ENCODE measurements at regions not wholly inside any gene's neighbourhood (a gene's known extent, or its start where the extent isn't known, plus 50 kb on each side); places are given as distances from the start of the nearest gene placed in this dataset.

- Histone ChIP-seq H3K4me2 (ENCODE audit: insufficient read depth, low read length) (no peak overlapping the region), H3K27ac (ENCODE audit: low read depth, low read length) (no peak overlapping the region), H3K27me3 (ENCODE audit: insufficient read depth, low read length) (no peaks in the 10 kb centered on the region), H3K36me3 (ENCODE audit: insufficient read depth, low read length) (no peaks in the 10 kb centered on the region), H3K4me3 (ENCODE audit: insufficient read depth, low read length) (no peak overlapping the region), H3K9me3 (ENCODE audit: low read depth, low read length) (peaks cover 2% of the 10 kb centered on the region), H3K79me2 (ENCODE audit: insufficient read depth, low read length) (no peaks in the 10 kb centered on the region), H4K20me1 (ENCODE audit: insufficient read depth, low read length) (no peaks in the 10 kb centered on the region), H3K4me1 (ENCODE audit: insufficient read depth, low read length) (no peaks in the 10 kb centered on the region), H2AFZ (ENCODE audit: low read length) (no peak overlapping the region)
- no peak for DNase-seq (ENCODE audit: insufficient read length, low spot score, missing footprints)
- TF ChIP-seq CTCF (IDR thresholded peaks at IDR 0.05; ENCODE audit: extremely low read depth, low read depth, low read length), result no peak
Measured at GRCh38 chrX:125407314-125407713, 87.6 kb downstream of the TEX13C start.

- Histone ChIP-seq H3K36me3 (ENCODE audit: insufficient read depth, low read length) (no peaks in the 10 kb centered on the region), H3K27me3 (ENCODE audit: insufficient read depth, low read length) (no peaks in the 10 kb centered on the region), H3K27ac (ENCODE audit: low read depth, low read length) (no peak overlapping the region), H3K79me2 (ENCODE audit: insufficient read depth, low read length) (no peaks in the 10 kb centered on the region), H4K20me1 (ENCODE audit: insufficient read depth, low read length) (no peaks in the 10 kb centered on the region), H3K9me3 (ENCODE audit: low read depth, low read length) (no peaks in the 10 kb centered on the region), H3K4me1 (ENCODE audit: insufficient read depth, low read length) (no peaks in the 10 kb centered on the region), H3K4me2 (ENCODE audit: insufficient read depth, low read length) (no peak overlapping the region), H2AFZ (ENCODE audit: low read length) (no peak overlapping the region), H3K4me3 (ENCODE audit: insufficient read depth, low read length) (no peak overlapping the region)
- no peak for TF ChIP-seq CTCF (IDR thresholded peaks at IDR 0.05; ENCODE audit: extremely low read depth, low read depth, low read length)
- DNase-seq (ENCODE audit: insufficient read length, low spot score, missing footprints), result no peak
Measured at GRCh38 chrX:125420809-125421208, 101.1 kb downstream of the TEX13C start.

GRCh38 chrX:125422986-125423385, 103.3 kb downstream of the TEX13C start:
- no peak for DNase-seq (ENCODE audit: insufficient read length, low spot score, missing footprints)
- no peak overlapping the region for H3K27ac ChIP-seq (ENCODE audit: low read depth, low read length)
- TF ChIP-seq CTCF (IDR thresholded peaks at IDR 0.05; ENCODE audit: extremely low read depth, low read depth, low read length), result no peak
- no peaks in the 10 kb centered on the region for H3K27me3 ChIP-seq (ENCODE audit: insufficient read depth, low read length)
- H3K4me3 ChIP-seq (ENCODE audit: insufficient read depth, low read length), result no peak overlapping the region
- no peaks in the 10 kb centered on the region for H4K20me1 ChIP-seq (ENCODE audit: insufficient read depth, low read length)
- H2AFZ ChIP-seq (ENCODE audit: low read length), result no peak overlapping the region
- H3K79me2 ChIP-seq (ENCODE audit: insufficient read depth, low read length), result no peaks in the 10 kb centered on the region
- H3K4me1 ChIP-seq (ENCODE audit: insufficient read depth, low read length), result no peaks in the 10 kb centered on the region
- H3K9me3 ChIP-seq (ENCODE audit: low read depth, low read length), result no peaks in the 10 kb centered on the region
- no peak overlapping the region for H3K4me2 ChIP-seq (ENCODE audit: insufficient read depth, low read length)
- H3K36me3 ChIP-seq (ENCODE audit: insufficient read depth, low read length), result no peaks in the 10 kb centered on the region

DNA sequence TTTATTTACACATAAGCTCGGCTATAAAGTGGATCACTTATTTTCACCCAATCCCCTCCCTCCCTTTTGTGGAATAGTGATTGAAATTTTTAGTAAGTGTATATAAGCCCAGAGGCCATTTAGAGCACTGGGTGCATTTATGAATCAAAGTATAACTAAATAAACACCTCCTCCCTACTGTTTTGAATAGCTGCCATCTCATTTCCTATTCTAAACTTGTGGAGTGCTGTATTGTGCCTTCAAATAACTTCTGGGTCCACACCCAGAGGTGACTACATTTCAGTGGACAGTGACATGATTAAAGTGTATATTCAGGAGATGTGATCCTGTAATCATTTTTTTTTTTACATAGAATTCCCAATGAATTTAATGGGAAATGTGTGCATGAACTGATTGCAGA, 104.9 kb downstream of the TEX13C start:
- H3K27ac ChIP-seq (ENCODE audit: low read depth, low read length), result no peak overlapping the region
- H3K36me3 ChIP-seq (ENCODE audit: insufficient read depth, low read length), result no peaks in the 10 kb centered on the region
- no peak for DNase-seq (ENCODE audit: insufficient read length, low spot score, missing footprints)
- H3K4me2 ChIP-seq (ENCODE audit: insufficient read depth, low read length), result no peak overlapping the region
- H2AFZ ChIP-seq (ENCODE audit: low read length), result no peak overlapping the region
- no peaks in the 10 kb centered on the region for H3K27me3 ChIP-seq (ENCODE audit: insufficient read depth, low read length)
- H3K4me3 ChIP-seq (ENCODE audit: insufficient read depth, low read length), result no peak overlapping the region
- no peaks in the 10 kb centered on the region for H3K9me3 ChIP-seq (ENCODE audit: low read depth, low read length)
- no peaks in the 10 kb centered on the region for H3K4me1 ChIP-seq (ENCODE audit: insufficient read depth, low read length)
- TF ChIP-seq CTCF (IDR thresholded peaks at IDR 0.05; ENCODE audit: extremely low read depth, low read depth, low read length), result no peak
- H4K20me1 ChIP-seq (ENCODE audit: insufficient read depth, low read length), result no peaks in the 10 kb centered on the region
- H3K79me2 ChIP-seq (ENCODE audit: insufficient read depth, low read length), result no peaks in the 10 kb centered on the region
